MM.1S (cell line): ENCODE measurements at regions not wholly inside any gene's neighbourhood (a gene's known extent, or its start where the extent isn't known, plus 50 kb on each side); places are given as distances from the start of the nearest gene placed in this dataset.
"Not testable (repeated sequence)": the region's sequence is repeated elsewhere in the genome, so short reads cannot be mapped to it uniquely, and the experiment has no call there.

Experiments
- CTCF ChIP-seq: fragments of 300-600 bp; sonication (generic); IDR thresholded peaks from 2 replicates; pipeline ENCODE4 v1.5.1; 2016; ENCODE audit warnings: antibody characterized with exemption, low read length, mixed read lengths
- EZH2 ChIP-seq: fragments of 300-600 bp; sonication (generic); optimal IDR thresholded peaks from 2 replicates; pipeline ENCODE3; 2017; ENCODE audit warnings: low read depth, mild to moderate bottlenecking, antibody characterized with exemption, low read length, mixed read lengths

GRCh38 chr12:46584098-46584497 lies 211.5 kb upstream of the SLC38A2 start:
- not testable (repeated sequence) for TF ChIP-seq CTCF, EZH2
